NB4 (cell line): ENCODE measurements at regions not wholly inside any gene's neighbourhood (a gene's known extent, or its start where the extent isn't known, plus 50 kb on each side); places are given as distances from the start of the nearest gene placed in this dataset.

ENCODE experiments used
- CTCF ChIP-seq: IDR thresholded peaks from one replicate; pipeline ENCODE4 v1.5.1; 2012; ENCODE audit warnings: low read depth, low read length
- MYC ChIP-seq: IDR thresholded peaks from 2 replicates; pipeline ENCODE4 v1.6.1; 2011; ENCODE audit warnings: low read depth, low read length
- POLR2A ChIP-seq: IDR thresholded peaks from 2 replicates; pipeline ENCODE4 v1.6.1; 2011; ENCODE audit warnings: mild to moderate bottlenecking; ENCODE audit not compliant: insufficient read length; ENCODE audit errors: extremely low read depth

DNA sequence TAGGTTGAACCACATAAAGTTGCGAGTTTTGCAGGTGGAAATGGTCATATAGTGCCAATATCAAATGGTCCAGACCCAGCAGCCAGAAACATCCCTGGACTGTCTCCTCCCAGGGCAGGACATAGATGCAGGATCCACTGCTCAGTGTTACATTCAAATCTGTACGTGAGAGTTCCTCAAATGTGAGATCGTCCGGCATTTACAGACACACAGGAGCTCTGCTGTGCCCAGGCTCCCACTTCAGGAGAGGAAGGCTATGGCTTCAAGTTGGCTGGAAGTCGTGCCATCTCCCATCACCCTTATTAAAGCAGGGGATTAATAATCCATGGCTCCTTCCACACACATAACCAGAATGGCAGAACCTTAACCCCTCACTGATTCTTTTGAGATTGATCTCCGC lies 688.2 kb upstream of the HS6ST1 start:
- TF ChIP-seq CTCF (no peak), POLR2A (no peak), MYC (no peak)
